Activated CD4-positive, alpha-beta T cell treated with anti-CD3 and anti-CD28 coated beads for 48 hours (primary cell): ENCODE measurements at regions not wholly inside any gene's neighbourhood (a gene's known extent, or its start where the extent isn't known, plus 50 kb on each side); places are given as distances from the start of the nearest gene placed in this dataset.
"Not testable (repeated sequence)": the region's sequence is repeated elsewhere in the genome, so short reads cannot be mapped to it uniquely, and the experiment has no call there.

Experiments
- DNase-seq: peaks from one replicate; pipeline ENCODE4 v3.0.0-alpha.2; 2020

DNA sequence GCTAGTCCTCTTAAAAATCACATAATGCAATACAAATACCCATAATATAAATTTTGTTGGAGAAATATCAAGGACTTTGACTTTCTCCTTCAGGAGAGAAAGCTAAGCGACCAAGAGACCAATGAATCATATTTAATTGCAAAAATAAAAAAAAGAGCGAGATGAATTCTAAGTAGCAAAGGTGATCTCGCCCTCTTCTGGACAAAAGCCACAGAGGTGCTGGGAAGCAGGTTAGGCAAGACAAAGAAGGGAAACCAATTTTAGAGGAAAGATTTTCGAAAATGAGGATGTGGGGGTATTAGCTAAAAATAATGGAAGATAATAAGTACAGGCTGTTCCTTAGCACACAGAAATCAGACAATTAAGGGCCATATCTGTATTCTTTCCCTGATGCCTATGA lies 111.4 kb upstream of the PLAAT1 start:
- DNase-seq = no peak

DNA sequence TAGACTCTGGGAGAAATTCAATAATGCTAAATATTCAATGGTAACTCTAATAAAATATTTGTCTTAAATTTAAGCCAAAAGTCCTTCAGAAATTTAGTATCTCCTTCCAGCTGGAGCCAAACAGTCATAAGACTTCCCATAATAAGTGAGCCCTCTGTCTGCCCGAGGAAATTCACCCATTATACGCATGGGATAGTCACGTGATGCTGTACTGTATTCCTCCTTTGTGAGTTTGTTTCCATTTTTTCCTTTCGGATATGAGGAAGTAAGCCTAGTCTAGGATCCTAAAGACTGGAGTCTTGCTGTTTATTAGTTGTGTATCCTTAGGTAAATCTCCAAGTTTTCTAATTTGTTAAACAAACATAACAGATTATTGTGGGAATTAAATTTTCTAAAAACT lies 110.4 kb upstream of the PLAAT1 start:
- no peak for DNase-seq

DNA sequence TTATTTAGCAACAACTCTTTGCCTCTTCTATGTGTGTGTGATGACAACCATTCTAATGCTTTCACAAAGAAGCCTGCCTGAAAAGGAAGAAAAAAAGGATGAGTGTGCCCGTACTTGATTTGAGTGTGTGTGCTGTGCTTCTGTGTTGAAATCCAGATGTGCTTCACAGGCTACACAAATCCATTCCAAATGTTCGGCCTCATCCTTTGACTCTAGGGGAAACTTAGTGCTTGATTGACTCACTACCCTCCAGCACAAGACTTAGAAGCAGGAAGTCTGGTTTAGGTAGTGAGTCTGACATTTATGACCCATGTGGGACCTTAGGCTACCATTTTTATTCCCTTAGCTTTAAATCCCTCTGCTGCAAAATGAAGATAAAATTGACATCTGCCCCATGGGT lies 108.8 kb upstream of the PLAAT1 start:
- DNase-seq = no peak

DNA sequence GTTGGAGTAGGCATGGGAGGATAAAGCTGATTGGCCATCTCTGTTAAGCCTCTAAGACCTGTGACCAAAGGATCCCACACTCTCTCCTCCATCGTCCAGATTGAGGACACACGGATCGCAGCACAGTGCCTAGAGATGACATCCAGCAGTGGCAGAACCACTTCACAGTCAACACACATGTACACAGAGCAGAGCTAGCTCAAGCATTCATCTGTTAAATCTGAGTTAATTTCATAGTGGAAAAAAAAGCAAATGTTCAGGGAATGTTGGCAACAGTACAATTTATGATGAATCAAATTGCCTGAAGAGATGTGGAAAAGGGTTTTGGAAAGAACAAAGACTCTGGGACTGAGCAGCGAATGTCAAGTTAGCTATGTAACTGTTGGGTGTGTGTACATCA lies 108.1 kb upstream of the PLAAT1 start:
- no peak for DNase-seq

DNA sequence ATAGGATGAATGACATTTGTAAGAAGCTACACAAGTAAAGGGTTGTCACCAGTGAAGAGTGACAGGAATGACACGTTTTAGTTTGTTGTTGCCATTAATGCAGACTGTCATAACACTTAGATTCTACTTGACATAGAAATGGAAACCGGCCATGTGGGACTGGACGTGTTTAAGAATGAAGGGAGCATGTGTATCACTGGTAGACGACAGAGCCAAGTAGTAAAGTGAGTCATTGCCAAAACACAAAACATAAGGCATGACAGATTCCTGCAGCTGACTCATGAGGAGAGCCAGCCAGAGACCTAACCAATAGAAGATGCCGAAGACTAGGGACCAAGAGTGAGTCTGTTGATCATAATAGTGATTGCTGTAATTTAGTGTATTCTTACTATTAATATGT lies 106.2 kb upstream of the PLAAT1 start:
- no peak for DNase-seq

- DNase-seq = no peak
Measured at GRCh38 chr3:193140381-193140780, 100.6 kb upstream of the PLAAT1 start.

- no peak for DNase-seq
Measured at GRCh38 chr3:193145248-193145647, 95.8 kb upstream of the PLAAT1 start.

- DNase-seq = no peak
Measured at GRCh38 chr3:193148688-193149473, 92.1 kb upstream of the PLAAT1 start.

DNA sequence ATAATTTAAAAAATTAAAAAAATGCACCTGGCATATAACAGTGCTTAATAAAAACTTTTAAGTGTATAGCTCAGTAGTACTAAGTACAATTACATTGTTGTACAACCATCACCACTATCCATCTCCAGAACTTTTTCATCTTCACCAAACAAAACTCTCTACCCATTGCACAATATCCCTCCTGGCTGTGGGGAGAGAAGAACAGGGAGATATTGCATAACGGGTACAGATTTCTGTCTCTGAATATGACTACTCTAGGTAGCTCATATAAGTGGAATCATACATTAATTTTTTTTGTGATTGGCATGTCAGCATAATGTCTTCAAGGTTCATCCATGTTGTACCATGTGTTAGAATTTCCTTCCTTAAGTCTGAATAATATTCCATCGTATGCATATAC lies 91.0 kb upstream of the PLAAT1 start:
- DNase-seq = no peak

GRCh38 chr3:193155044-193155781 lies 85.8 kb upstream of the PLAAT1 start:
- DNase-seq = not testable (repeated sequence)

DNA sequence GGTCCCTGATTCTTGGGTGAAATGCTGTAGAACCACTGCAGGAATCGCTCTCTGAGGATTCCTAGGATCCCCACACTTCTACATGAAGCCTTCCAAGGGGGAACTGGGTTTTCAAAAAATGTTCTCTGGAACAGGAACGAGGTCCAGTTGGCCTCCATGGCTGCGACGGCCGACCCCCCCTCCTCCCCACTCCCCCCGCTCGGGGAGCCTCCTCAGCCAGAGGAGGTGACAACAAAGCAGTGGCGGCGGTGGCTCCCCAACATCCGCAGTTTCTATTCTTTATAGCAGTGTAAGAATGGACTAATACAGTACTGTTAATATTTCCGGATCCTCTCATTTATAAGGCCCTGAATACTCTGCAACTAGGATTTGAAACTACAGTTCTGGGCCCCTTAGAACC lies 84.0 kb upstream of the PLAAT1 start:
- DNase-seq = no peak

DNA sequence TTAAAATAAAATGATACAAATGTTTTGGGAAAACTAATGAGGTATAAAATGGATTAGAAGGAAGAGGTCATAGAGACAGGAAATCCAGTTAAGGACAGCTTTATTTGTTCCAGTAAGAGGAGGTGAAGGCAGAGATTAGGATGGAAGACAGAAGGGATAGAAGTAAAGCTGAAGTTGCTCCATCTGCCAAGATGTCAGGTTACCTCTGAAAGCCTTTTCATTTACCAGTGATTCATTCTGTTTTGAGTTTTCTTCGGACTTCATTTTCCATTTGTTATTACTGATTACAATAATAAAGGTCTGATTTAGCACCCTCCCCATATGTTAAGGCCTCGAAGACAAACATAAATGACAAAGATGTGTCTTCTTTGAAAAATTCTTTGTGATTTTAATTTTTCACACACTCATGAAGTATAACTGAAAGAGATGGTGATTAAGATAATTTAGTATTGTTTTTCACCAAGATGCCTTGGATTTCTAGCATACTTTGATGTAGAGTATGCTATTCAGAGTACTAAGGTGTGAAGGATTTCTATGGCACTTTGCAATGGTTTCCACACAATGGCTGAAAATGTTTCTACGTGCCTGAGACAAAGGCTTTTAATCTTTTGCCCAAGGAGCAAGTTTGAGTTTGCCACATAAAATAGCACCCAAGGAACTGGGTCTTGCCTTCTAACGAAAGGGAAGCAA lies 75.4 kb upstream of the PLAAT1 start:
- DNase-seq = no peak

GRCh38 chr3:193168931-193169330 lies 72.1 kb upstream of the PLAAT1 start:
- no peak for DNase-seq

DNA sequence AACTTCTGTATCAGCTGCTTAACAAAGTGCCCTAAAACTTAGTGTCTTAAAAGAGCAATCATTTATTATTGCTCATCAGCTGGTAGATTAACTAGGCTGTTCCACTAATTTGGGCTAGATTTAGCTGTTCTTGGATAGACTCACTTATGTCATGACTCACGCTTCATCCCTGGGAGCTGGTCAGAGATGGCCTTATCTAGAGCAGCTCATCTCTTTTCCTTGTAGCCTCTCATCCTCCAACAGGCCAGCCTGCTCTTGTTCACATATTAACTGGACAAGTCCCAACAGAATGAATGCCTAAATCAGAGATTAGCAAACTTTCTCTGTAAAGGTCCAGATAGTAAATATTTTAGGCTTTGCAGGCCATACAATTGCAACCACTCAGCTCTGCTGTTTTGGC lies 66.9 kb upstream of the PLAAT1 start:
- no peak for DNase-seq

GRCh38 chr3:193179332-193180012 lies 61.5 kb upstream of the PLAAT1 start:
- not testable (repeated sequence) for DNase-seq

- no peak for DNase-seq
Measured at GRCh38 chr3:193187070-193187722, 53.8 kb upstream of the PLAAT1 start.

DNA sequence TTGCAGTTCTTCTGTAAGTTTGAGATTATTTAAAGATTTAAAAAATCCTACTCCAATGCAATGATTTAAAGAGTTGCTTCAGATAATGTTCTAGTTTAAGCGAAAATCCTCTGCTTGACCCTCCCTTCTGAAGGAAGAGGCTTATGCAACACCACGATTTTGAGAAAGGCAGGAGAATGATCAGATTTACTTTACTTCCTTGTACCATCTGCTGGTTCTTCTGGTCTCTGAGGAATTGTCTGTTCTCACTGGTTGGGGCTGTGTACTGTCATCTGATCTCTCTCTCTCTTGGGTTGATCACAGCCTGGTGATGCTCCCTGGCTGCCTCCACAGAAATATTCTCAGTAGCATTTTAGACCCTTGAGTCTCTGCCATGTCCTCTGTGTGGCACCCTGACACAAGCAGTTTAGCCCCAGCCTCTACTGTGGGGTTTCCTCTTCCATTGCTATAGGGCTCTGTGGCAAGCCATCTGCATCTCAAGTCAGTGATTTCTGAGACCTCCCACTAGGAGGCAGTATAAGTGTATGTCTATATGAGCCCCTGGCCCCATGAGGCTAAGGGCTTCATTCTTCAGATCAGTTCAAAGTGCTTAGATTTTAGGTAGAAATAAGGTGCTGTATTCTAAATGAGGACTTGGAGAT lies 50.8 kb upstream of the PLAAT1 start:
- DNase-seq = peak; percentile 6
